ENCODE measurements at regions not wholly inside any gene's neighbourhood (a gene's known extent, or its start where the extent isn't known, plus 50 kb on each side); places are given as distances from the start of the nearest gene placed in this dataset.
"Not testable (repeated sequence)": the region's sequence is repeated elsewhere in the genome, so short reads cannot be mapped to it uniquely, and the experiment has no call there.

- intact Hi-C loops (cut with micrococcal nuclease), result no loop called here
- ChIA-PET POLR2A (interaction anchor here (1.1 kb wide), 1 partner anchor 21 kb away, joined by 4 read pairs; no protein-coding TSS in a partner anchor), CTCF (no interaction called here)
- no peak for DNase-seq
- H3K36me3 Mint-ChIP-seq, result peaks cover 24% of the 10 kb centered on the region
- H3K27ac Mint-ChIP-seq, result peak overlapping the region; percentile 44
- peaks cover 54% of the 10 kb centered on the region for H3K4me1 Mint-ChIP-seq (ENCODE audit: low read depth)
- H3K4me3 Mint-ChIP-seq, result no peak overlapping the region
- H3K27me3 Mint-ChIP-seq, result no peaks in the 10 kb centered on the region
- no peaks in the 10 kb centered on the region for H3K9me3 Mint-ChIP-seq
Measured at GRCh38 chr7:131076032-131076431, 251.6 kb upstream of the MKLN1 start.

GRCh38 chr7:131076711-131077181 lies 250.9 kb upstream of the MKLN1 start:
- no peaks in the 10 kb centered on the region for H3K27me3 Mint-ChIP-seq
- no peak for DNase-seq
- H3K4me3 Mint-ChIP-seq, result no peak overlapping the region
- peaks cover 51% of the 10 kb centered on the region for H3K4me1 Mint-ChIP-seq (ENCODE audit: low read depth)
- peak overlapping the region; percentile 44 for H3K27ac Mint-ChIP-seq
- peaks cover 24% of the 10 kb centered on the region for H3K36me3 Mint-ChIP-seq
- H3K9me3 Mint-ChIP-seq, result no peaks in the 10 kb centered on the region
- CTCF ChIA-PET, result no interaction called here
- intact Hi-C loops (cut with micrococcal nuclease), result no loop called here
- POLR2A ChIA-PET, result interaction anchor here (1.1 kb wide), 1 partner anchor 20 kb away, joined by 4 read pairs; no protein-coding TSS in a partner anchor

- Mint-ChIP-seq H3K4me3 (no peak overlapping the region), H3K27ac (no peak overlapping the region), H3K9me3 (no peaks in the 10 kb centered on the region), H3K36me3 (peaks cover 32% of the 10 kb centered on the region), H3K27me3 (no peaks in the 10 kb centered on the region), H3K4me1 (ENCODE audit: low read depth) (peaks cover 52% of the 10 kb centered on the region)
- no peak for DNase-seq
- ChIA-PET CTCF (no interaction called here), POLR2A (no interaction called here)
- intact Hi-C loops (cut with micrococcal nuclease), result no loop called here
Measured at GRCh38 chr7:131077735-131078134, 249.9 kb upstream of the MKLN1 start.

GRCh38 chr7:131080754-131081153 lies 246.9 kb upstream of the MKLN1 start:
- intact Hi-C loops (cut with micrococcal nuclease), result no loop called here
- H3K36me3 Mint-ChIP-seq, result peaks cover 31% of the 10 kb centered on the region

DNA sequence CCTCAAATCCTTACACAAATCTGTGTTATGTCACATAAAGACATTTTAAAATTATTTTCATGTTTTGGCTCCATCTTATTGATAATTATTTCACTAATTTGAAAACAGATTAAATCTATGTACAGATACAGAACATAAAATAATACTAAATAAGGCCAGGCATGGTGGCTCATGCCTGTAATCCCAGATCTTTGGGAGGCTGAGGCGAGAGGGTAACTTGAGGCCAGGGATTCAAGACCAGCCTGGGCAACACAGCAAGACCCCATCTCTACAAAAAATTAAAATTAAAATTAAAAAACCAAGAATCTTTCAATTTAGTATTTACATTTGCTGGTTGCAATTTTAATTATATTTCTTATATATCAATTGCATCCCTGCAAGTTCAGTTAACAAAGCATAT lies 246.4 kb upstream of the MKLN1 start:
- Mint-ChIP-seq H3K4me3 (no peak overlapping the region), H3K9me3 (no peaks in the 10 kb centered on the region), H3K36me3 (peaks cover 28% of the 10 kb centered on the region), H3K4me1 (ENCODE audit: low read depth) (peaks cover 43% of the 10 kb centered on the region), H3K27ac (no peak overlapping the region), H3K27me3 (no peaks in the 10 kb centered on the region)
- POLR2A ChIA-PET, result no interaction called here
- intact Hi-C loops (cut with micrococcal nuclease), result no loop called here
- CTCF ChIA-PET, result no interaction called here
- no peak for DNase-seq

More at GRCh38 chr7:131080754-131081153, 246.9 kb upstream of the MKLN1 start:
- H3K4me1 Mint-ChIP-seq (ENCODE audit: low read depth), result peaks cover 48% of the 10 kb centered on the region
- no peak overlapping the region for H3K27ac Mint-ChIP-seq
- DNase-seq, result no peak
- no peak overlapping the region for H3K4me3 Mint-ChIP-seq
- CTCF ChIA-PET, result interaction anchor here (1.0 kb wide), 1 partner anchor 41 kb away, joined by 3 read pairs; no protein-coding TSS in a partner anchor
- H3K27me3 Mint-ChIP-seq, result no peaks in the 10 kb centered on the region
- no peaks in the 10 kb centered on the region for H3K9me3 Mint-ChIP-seq
- POLR2A ChIA-PET, result no interaction called here

DNA sequence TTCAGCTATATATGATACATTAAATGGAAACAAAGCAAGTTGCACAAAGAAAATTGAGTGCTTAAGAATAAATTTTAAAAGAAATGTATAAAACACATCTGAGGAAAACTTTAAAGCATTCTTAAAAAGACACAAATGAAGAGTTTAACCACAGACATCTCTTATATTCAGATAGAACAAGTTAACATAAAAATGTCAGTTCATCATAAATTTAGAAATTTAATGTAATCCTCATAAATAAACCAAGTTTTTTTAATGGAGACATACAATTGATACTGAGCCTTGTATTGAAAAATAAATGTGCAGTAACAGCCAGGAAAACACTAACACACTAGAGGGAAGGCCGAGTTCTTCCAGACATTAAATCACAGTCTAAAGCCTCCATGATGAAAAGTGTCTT lies 243.9 kb upstream of the MKLN1 start:
- H3K4me1 Mint-ChIP-seq (ENCODE audit: low read depth), result peaks cover 54% of the 10 kb centered on the region
- intact Hi-C loops (cut with micrococcal nuclease), result no loop called here
- peaks cover 35% of the 10 kb centered on the region for H3K36me3 Mint-ChIP-seq

DNA sequence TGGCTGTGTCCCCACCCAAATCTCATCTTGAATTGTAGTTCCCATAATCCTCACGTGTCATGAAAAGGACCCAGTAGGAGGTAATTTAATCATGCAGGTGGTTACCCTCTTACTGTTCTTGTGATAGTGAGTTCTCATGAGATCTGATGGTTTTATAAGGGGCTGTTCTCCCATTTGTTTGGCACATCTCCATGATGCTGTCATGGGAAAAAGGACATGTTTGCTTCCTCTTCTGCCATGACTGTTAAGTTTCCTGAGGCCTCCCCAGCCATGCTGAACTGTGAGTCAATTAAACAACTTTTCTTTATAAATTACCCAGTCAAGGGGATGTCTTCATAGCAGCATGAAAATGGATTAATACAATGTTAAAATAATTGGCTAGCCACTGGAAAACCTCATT lies 243.3 kb upstream of the MKLN1 start:
- CTCF ChIA-PET, result not testable (repeated sequence)
- peaks cover 55% of the 10 kb centered on the region for H3K4me1 Mint-ChIP-seq (ENCODE audit: low read depth)

More for the DNA sequence above, 243.9 kb upstream of the MKLN1 start:
- Mint-ChIP-seq H3K27me3 (no peaks in the 10 kb centered on the region), H3K4me3 (no peak overlapping the region), H3K27ac (peak overlapping the region; percentile 53), H3K9me3 (no peaks in the 10 kb centered on the region)
- DNase-seq, result no peak
- POLR2A ChIA-PET, result no interaction called here
- CTCF ChIA-PET, result no interaction called here

DNA sequence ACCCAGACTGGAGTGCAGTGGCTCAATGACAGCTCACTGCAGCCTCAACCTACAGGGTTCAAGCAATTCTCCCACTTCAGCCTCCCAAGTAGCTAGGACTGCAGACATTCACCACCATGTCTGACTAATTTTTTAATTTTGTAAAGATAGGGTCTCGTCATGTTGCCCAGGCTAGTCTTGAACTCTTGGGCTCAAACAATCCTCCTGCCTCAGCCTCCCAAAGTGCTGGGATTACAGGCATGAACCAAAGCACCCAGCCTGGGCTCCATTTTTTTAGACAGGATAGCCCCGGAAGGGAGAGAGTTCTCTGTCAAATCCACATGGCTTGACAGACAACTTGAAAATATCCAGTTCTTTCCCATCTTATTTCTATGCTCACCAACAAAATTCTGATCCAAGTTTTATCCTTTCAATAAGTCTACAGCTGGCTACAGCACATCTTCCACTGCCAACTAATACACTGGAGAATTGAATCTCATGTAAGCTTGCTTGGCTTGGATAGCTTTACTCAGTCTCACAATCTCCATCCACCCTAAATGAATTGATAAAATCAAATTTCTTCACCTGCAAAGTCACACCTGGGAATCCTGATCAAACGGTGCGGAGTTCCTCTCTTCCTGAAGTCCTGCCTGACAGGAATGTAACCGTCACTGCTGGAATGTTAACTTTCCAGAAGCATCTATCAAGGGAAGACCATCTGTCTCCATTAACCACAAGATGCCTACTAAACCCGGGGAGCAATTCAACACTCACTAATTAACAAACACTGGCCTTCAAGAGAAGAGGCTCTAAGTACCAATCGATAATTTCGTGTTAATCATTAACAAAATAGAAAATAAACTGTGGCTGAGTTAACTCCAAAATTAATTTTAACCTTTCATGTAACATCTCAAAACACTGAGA lies 239.7 kb upstream of the MKLN1 start:
- Mint-ChIP-seq H3K4me3 (no peak overlapping the region), H3K4me1 (ENCODE audit: low read depth) (peaks cover 76% of the 10 kb centered on the region), H3K36me3 (peaks cover 42% of the 10 kb centered on the region), H3K27me3 (no peaks in the 10 kb centered on the region), H3K27ac (no peak overlapping the region), H3K9me3 (no peaks in the 10 kb centered on the region)
- POLR2A ChIA-PET, result no interaction called here
- CTCF ChIA-PET, result interaction anchor here (0.9 to 2.0 kb wide), 3 partner anchors 16 to 48 kb away, joined by 3 to 7 read pairs (median 4); no protein-coding TSS in a partner anchor
- intact Hi-C loops (cut with micrococcal nuclease), result no loop called here
- DNase-seq, result no peak

More for the DNA sequence above, 243.3 kb upstream of the MKLN1 start:
- H3K27me3 Mint-ChIP-seq; intact Hi-C loops (cut with micrococcal nuclease); DNase-seq; H3K9me3 Mint-ChIP-seq; H3K4me3 Mint-ChIP-seq; POLR2A ChIA-PET: not testable (repeated sequence)
- peaks cover 37% of the 10 kb centered on the region for H3K36me3 Mint-ChIP-seq
- H3K27ac Mint-ChIP-seq, result peak overlapping the region; percentile 21

DNA sequence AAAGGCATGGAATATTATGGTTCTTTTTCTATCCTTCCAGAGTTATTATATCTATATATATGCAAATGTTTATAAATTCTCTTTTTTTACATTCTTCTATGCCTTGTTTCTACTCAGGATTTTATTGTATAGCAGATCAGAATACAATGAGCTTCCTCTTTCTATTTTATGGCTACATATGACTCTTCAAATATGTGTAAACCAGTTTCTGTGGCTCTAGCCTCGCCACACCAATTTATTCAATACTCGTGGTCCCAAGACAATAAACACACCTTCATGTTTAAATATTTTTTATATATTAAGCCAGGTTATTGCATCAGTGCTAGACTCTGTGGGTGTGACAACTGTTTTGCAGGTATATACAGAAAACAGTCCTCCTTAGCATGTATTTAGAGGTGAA lies 237.5 kb upstream of the MKLN1 start:
- H3K9me3 Mint-ChIP-seq, result no peaks in the 10 kb centered on the region
- DNase-seq, result no peak
- no peak overlapping the region for H3K4me3 Mint-ChIP-seq
- CTCF ChIA-PET, result interaction anchor here (1.2 to 1.4 kb wide), 2 partner anchors 28 to 108 kb away, joined by 3 read pairs; no protein-coding TSS in a partner anchor
- H3K27me3 Mint-ChIP-seq, result no peaks in the 10 kb centered on the region
- H3K4me1 Mint-ChIP-seq (ENCODE audit: low read depth), result peaks cover 71% of the 10 kb centered on the region
- H3K36me3 Mint-ChIP-seq, result peaks cover 35% of the 10 kb centered on the region
- H3K27ac Mint-ChIP-seq, result no peak overlapping the region
- intact Hi-C loops (cut with micrococcal nuclease), result no loop called here
- POLR2A ChIA-PET, result interaction anchor here (1.3 kb wide), 1 partner anchor 16 kb away, joined by 3 read pairs; no protein-coding TSS in a partner anchor

DNA sequence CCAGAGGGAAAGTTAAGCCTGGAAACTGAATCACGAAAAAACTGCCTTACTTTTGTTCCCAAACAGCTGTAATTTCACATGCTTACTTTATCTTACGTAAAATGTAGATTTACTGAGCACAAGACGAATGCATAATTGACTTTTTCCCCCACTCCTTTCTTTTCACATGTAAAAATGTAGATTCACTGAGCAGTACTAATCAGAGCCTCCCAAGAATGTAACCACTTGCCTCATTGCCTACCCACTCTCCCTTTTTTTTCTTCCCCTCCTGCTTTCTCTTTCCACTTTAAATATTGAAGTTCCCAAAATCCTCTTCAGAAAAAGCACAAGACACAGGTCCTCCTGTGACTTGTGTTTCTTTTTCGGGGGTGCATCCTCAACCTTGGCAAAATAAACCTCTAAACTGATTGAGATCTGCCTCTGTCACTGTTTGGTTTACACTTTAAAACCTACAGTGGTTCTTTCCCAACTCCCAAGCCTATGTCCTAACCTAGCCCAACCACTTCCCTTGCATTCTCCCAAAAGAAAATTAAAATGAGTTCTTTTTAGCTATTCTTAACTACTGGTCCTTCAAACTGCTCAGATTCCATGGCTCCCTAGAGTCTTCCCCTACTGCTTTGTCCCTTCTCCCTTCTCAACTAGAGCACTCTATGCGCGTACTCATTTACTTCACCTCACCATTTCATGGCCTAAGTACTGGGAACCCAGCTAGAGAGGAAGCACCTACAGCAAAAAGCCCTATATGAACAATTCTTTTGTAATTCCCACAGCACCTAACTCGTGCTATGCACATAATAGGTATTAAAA lies 236.6 kb upstream of the MKLN1 start:
- DNase-seq, result no peak
- no peaks in the 10 kb centered on the region for H3K27me3 Mint-ChIP-seq
- H3K4me1 Mint-ChIP-seq (ENCODE audit: low read depth), result peaks cover 72% of the 10 kb centered on the region
- no peak overlapping the region for H3K4me3 Mint-ChIP-seq
- POLR2A ChIA-PET, result interaction anchor here (0.8 kb wide), 1 partner anchor 19 kb away, joined by 3 read pairs; no protein-coding TSS in a partner anchor
- CTCF ChIA-PET, result interaction anchor here (1.2 to 1.4 kb wide), 2 partner anchors 28 to 109 kb away, joined by 3 read pairs; no protein-coding TSS in a partner anchor
- H3K36me3 Mint-ChIP-seq, result peaks cover 31% of the 10 kb centered on the region
- H3K27ac Mint-ChIP-seq, result peak overlapping the region; percentile 44
- no peaks in the 10 kb centered on the region for H3K9me3 Mint-ChIP-seq
- intact Hi-C loops (cut with micrococcal nuclease), result no loop called here

GRCh38 chr7:131094685-131095084 lies 233.0 kb upstream of the MKLN1 start:
- no peaks in the 10 kb centered on the region for H3K9me3 Mint-ChIP-seq
- POLR2A ChIA-PET, result interaction anchor here (3.6 kb wide), 1 partner anchor 13 kb away, joined by 32 read pairs; no protein-coding TSS in a partner anchor
- peaks cover 84% of the 10 kb centered on the region for H3K4me1 Mint-ChIP-seq (ENCODE audit: low read depth)

GRCh38 chr7:131095346-131095745 lies 232.3 kb upstream of the MKLN1 start:
- Mint-ChIP-seq H3K27ac (no peak overlapping the region), H3K4me3 (no peak overlapping the region), H3K4me1 (ENCODE audit: low read depth) (peaks cover 83% of the 10 kb centered on the region), H3K36me3 (peaks cover 35% of the 10 kb centered on the region), H3K27me3 (no peaks in the 10 kb centered on the region), H3K9me3 (no peaks in the 10 kb centered on the region)
- ChIA-PET CTCF (no interaction called here), POLR2A (interaction anchor here (3.6 kb wide), 1 partner anchor 12 kb away, joined by 32 read pairs; no protein-coding TSS in a partner anchor)
- no peak for DNase-seq
- intact Hi-C loops (cut with micrococcal nuclease), result no loop called here

More at GRCh38 chr7:131094685-131095084, 233.0 kb upstream of the MKLN1 start:
- H3K27ac Mint-ChIP-seq, result no peak overlapping the region
- no peak overlapping the region for H3K4me3 Mint-ChIP-seq
- intact Hi-C loops (cut with micrococcal nuclease), result no loop called here
- CTCF ChIA-PET, result no interaction called here
- DNase-seq, result no peak
- H3K36me3 Mint-ChIP-seq, result peaks cover 38% of the 10 kb centered on the region
- no peaks in the 10 kb centered on the region for H3K27me3 Mint-ChIP-seq

Data from activated CD4-positive, alpha-beta memory T cell treated with anti-CD3 and anti-CD28 coated beads for 36 hours (primary cell).